Transverse colon (tissue), 4 donors: ENCODE measurements at regions not wholly inside any gene's neighbourhood (a gene's known extent, or its start where the extent isn't known, plus 50 kb on each side); places are given as distances from the start of the nearest gene placed in this dataset.

Experiments
- DNase-seq: peaks from one replicate; pipeline ENCODE4 v3.0.0-alpha.2; 2019
- H3K27ac ChIP-seq, 4 donors: fragments of 200-600 bp; sonication (generic); 2 replicates each; pipeline ENCODE4 v1.5.1; 2016 to 2018; ENCODE audit warnings: inconsistent platforms in 4 of 4
- H3K27me3 ChIP-seq: fragments of 200-600 bp; sonication (generic); 2 replicates; pipeline ENCODE4 v1.5.1; 2017; ENCODE audit warnings: inconsistent platforms
- H3K36me3 ChIP-seq, 4 donors: fragments of 200-600 bp; sonication (generic); 2 replicates each; pipeline ENCODE4 v1.5.1; 2017 to 2019; ENCODE audit warnings: inconsistent platforms in 4 of 4
- H3K4me1 ChIP-seq, 4 donors: fragments of 200-600 bp; sonication (generic); 2 replicates each; pipeline ENCODE4 v1.5.1; 2017 to 2020; ENCODE audit warnings: inconsistent platforms in 4 of 4
- H3K4me3 ChIP-seq, 4 donors: fragments of 200-600 bp; sonication (generic); 1 replicate in 1 of 4; 2 replicates in 3 of 4; pipeline versions ENCODE4 v1.5.1 to v1.6.1; 2017 to 2019; ENCODE audit warnings: inconsistent platforms in 4 of 4
- H3K9me3 ChIP-seq, 2 donors: fragments of 200-600 bp; sonication (generic); 2 replicates each; pipeline ENCODE4 v1.5.1; 2017 to 2019; ENCODE audit warnings: inconsistent platforms in 2 of 2
- EP300 ChIP-seq: sonication (generic); formaldehyde crosslinking; IDR thresholded peaks from one replicate; pipeline ENCODE4 v1.6.1; 2017; ENCODE audit warnings: antibody characterized with exemption, low read depth
- POLR2A ChIP-seq: fragments of 450-650 bp; IDR thresholded peaks from one replicate; pipeline ENCODE4 v1.6.1; 2016; ENCODE audit warnings: antibody characterized with exemption, mild to moderate bottlenecking, moderate library complexity
- POLR2AphosphoS5 ChIP-seq, 3 donors: sonication (generic); formaldehyde crosslinking; IDR thresholded peaks; one replicate each; pipeline ENCODE4 v1.6.1; 2016; ENCODE audit warnings: antibody characterized with exemption in 3 of 3
- WGBS, 2 donors: methylation state at CpG; one replicate each; pipeline ENCODE4 v1.1.5; 2018; ENCODE audit warnings: low coverage in 1 of 2; 5-methylcytosine and 5-hydroxymethylcytosine counted together
- in situ Hi-C, 4 donors: fragments of 200-750 bp; cut with MboI; loops; one replicate each; pipeline versions ENCODE4 v1.15.0 to v1.15.1; 2017; ENCODE audit warnings: low sequenced_read_pairs in 3 of 4, low pct_ligation_motif_present in 1 of 4, low pct_unique_long_range_greater_than_20kb in 1 of 4
- intact Hi-C: fragments of 100-400 bp; cut with DNase I; formaldehyde crosslinking; loops from one replicate; pipeline ENCODE4 v1.15.1; 2023; ENCODE audit warnings: low total_unique reads
- small RNA-seq, 4 donors: library from RNA; depleted of rRNA; stranded (forward); fragments of <200 nt; gene quantifications; one replicate each; pipeline ENCODE3, GENCODE V24; 2016
- TF ChIP-seq, protein P1 (sequence below), 5 experiments: fragments of 200-600 bp in 3 of 5; fragments of 450-650 bp in 2 of 5; sonication (generic) in 3 of 5; IDR thresholded peaks; 1 replicate in 2 of 5; 2 replicates in 3 of 5; pipeline ENCODE4 v1.5.1; 2016 to 2017; ENCODE audit warnings: antibody characterized with exemption in 5 of 5, inconsistent platforms in 3 of 5, mild to moderate bottlenecking in 2 of 5, moderate library complexity in 1 of 5

GRCh38 chr2:157930728-157931127, 54.6 kb upstream of the ACVR1 start:
- no peaks in the 10 kb centered on the region for H3K4me1 ChIP-seq
- no peak overlapping the region for H3K27ac ChIP-seq
- no peaks in the 10 kb centered on the region for H3K9me3 ChIP-seq
- TF ChIP-seq EP300: no peak
- no peak for TF ChIP-seq POLR2AphosphoS5 (IDR thresholded peaks at IDR 0.05)
- no peak for TF ChIP-seq POLR2A
- TF ChIP-seq, protein P1, sequence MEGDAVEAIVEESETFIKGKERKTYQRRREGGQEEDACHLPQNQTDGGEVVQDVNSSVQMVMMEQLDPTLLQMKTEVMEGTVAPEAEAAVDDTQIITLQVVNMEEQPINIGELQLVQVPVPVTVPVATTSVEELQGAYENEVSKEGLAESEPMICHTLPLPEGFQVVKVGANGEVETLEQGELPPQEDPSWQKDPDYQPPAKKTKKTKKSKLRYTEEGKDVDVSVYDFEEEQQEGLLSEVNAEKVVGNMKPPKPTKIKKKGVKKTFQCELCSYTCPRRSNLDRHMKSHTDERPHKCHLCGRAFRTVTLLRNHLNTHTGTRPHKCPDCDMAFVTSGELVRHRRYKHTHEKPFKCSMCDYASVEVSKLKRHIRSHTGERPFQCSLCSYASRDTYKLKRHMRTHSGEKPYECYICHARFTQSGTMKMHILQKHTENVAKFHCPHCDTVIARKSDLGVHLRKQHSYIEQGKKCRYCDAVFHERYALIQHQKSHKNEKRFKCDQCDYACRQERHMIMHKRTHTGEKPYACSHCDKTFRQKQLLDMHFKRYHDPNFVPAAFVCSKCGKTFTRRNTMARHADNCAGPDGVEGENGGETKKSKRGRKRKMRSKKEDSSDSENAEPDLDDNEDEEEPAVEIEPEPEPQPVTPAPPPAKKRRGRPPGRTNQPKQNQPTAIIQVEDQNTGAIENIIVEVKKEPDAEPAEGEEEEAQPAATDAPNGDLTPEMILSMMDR (IDR thresholded peaks at IDR 0.05): no peak
- no peaks in the 10 kb centered on the region for H3K27me3 ChIP-seq
- in situ Hi-C loops (no loop called here), intact Hi-C loops (no loop called here)
- no peak overlapping the region for H3K4me3 ChIP-seq
- DNase-seq: no peak
- WGBS, 2 donors: 46 to 62% methylated on average over 2 of the region's 2 CpGs
- no peaks in the 10 kb centered on the region for H3K36me3 ChIP-seq

- intact Hi-C loops (no loop called here), in situ Hi-C loops (no loop called here)
- Histone ChIP-seq H3K36me3 (no peaks in the 10 kb centered on the region), H3K27ac (no peak overlapping the region), H3K4me1 (no peaks in the 10 kb centered on the region), H3K27me3 (no peaks in the 10 kb centered on the region), H3K9me3 (no peaks in the 10 kb centered on the region), H3K4me3 (no peak overlapping the region)
- TF ChIP-seq EP300: no peak
- TF ChIP-seq POLR2A: no peak
- TF ChIP-seq POLR2AphosphoS5 (IDR thresholded peaks at IDR 0.05): no peak
- TF ChIP-seq, protein P1 (IDR thresholded peaks at IDR 0.05): no peak
- WGBS, 2 donors: 40 to 79% methylated on average over 2 to 5 of the region's 5 CpGs
- no peak for DNase-seq
Observed at GRCh38 chr2:157929871-157930667, 53.9 kb upstream of the ACVR1 start.

- TF ChIP-seq, protein P1 (IDR thresholded peaks at IDR 0.05): no peak
- TF ChIP-seq EP300: no peak
- no peak for TF ChIP-seq POLR2A
- TF ChIP-seq POLR2AphosphoS5 (IDR thresholded peaks at IDR 0.05): no peak
- in situ Hi-C loops: no loop called here
- H3K36me3 ChIP-seq: no peaks in the 10 kb centered on the region
- H3K4me3 ChIP-seq: no peak overlapping the region
- no peaks in the 10 kb centered on the region for H3K9me3 ChIP-seq
- H3K27me3 ChIP-seq: no peaks in the 10 kb centered on the region
- no peak overlapping the region for H3K27ac ChIP-seq
- no peak for DNase-seq
- no peaks in the 10 kb centered on the region for H3K4me1 ChIP-seq
- intact Hi-C loops: no loop called here
Observed at GRCh38 chr2:157928372-157928771, 52.2 kb upstream of the ACVR1 start.

DNA sequence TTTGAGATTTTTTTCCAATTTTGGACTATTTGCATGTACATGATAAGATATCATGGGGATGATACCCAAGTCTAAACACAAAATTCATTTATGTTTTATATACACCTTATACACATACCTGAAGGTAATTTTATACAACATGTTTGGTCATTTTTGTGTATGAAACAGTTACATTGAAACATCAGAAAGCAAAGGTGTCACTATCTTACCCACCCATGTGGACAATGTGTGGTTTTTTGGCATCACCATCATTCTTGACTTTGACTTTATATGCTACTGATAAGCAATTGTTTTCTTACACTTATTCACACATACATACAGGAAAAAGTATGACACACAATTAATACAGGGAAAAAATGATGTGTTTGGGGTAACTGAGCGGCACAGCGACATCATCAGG, 51.0 kb upstream of the ACVR1 start:
- no peaks in the 10 kb centered on the region for H3K36me3 ChIP-seq
- no peaks in the 10 kb centered on the region for H3K9me3 ChIP-seq
- TF ChIP-seq EP300 (no peak), POLR2A (no peak), POLR2AphosphoS5 (IDR thresholded peaks at IDR 0.05) (no peak)
- TF ChIP-seq, protein P1 (IDR thresholded peaks at IDR 0.05): no peak
- WGBS, 2 donors: 91 to 100% methylated on average over 2 of the region's 2 CpGs
- no peak overlapping the region for H3K27ac ChIP-seq
- DNase-seq: no peak
- H3K4me1 ChIP-seq: no peaks in the 10 kb centered on the region
- in situ Hi-C loops: no loop called here
- intact Hi-C loops: no loop called here
- H3K4me3 ChIP-seq: no peak overlapping the region
- no peaks in the 10 kb centered on the region for H3K27me3 ChIP-seq

Small RNA genes lying in the stretch of these regions (small RNA-seq; reads per million reads assigned to genes)
- gene RNU6-932P: 0 reads per million in 4 donors
